HPDE6-E6E7 (cell line): ENCODE measurements at regions not wholly inside any gene's neighbourhood (a gene's known extent, or its start where the extent isn't known, plus 50 kb on each side); places are given as distances from the start of the nearest gene placed in this dataset.
"Not testable (repeated sequence)": the region's sequence is repeated elsewhere in the genome, so short reads cannot be mapped to it uniquely, and the experiment has no call there.

Experiments
- DNase-seq: peaks from one replicate; pipeline ENCODE4 v3.0.0; 2011; ENCODE audit warnings: missing footprints; ENCODE audit errors: extremely low spot score

GRCh38 chr21:30104241-30104640 is 62.4 kb downstream of the CLDN17 start:
- no peak for DNase-seq

DNA sequence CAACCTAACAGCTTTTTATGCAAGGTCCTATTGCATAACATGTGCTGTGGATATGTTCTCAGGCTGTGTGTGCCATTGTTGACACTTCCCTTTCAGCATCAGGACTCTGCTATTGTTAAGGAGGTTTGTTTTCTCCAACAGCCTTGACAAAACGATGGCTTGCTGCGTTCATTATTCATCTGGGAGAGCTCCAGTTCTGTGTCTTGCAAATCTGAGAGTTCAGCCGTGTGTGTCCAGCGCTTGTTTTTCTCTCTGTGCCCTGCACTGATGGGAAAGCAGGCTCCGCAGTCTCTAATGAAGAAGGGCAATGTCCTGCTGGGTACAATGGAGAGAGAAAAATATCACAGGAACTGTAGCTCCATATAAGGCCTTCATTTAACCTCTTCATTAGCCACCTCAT is 63.7 kb downstream of the CLDN17 start:
- DNase-seq = no peak

GRCh38 chr21:30101967-30102366 is 64.6 kb downstream of the CLDN17 start:
- no peak for DNase-seq

DNA sequence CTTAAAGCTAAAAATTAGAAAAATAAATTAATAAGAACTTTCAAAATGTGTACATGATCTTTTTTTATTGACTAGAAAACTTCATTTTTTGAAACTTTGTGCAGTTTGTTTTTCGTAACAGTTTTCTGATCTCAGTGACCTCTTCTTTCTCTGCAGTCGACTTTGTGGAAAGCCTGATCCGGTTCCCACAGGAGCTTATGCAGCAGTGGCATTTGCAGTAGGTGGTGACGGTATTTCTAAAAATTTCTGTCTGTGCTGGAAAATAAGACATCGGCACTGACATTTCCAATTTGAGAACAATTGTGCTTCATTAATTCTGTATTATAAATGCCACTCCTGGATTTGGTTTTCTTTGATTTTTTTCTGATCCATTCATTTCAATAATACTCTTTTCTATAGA is 68.8 kb downstream of the CLDN17 start:
- no peak for DNase-seq

- no peak for DNase-seq
These were observed 83.2 kb downstream of the CLDN17 start for GRCh38 chr21:30083225-30083945.

DNA sequence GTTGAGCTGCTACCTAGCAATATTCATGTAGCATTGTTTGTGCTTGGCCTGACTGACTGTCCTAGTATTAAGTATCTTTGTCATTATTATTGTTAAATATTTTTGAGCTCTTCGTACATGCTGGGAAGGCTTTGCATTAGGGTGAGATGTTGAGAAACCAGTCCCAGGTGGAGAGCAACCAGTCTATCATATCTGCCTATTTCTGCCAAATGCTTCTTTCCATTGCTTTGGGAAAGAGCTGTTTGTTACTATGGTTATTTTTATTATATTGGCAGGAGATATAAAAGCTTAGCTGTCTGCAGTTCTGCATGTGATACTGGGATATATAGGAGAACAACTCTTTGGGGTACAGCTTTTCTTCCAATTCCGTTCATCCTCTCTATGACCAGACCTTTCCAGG is 85.1 kb downstream of the CLDN17 start:
- no peak for DNase-seq

GRCh38 chr21:30072496-30072895 is 94.1 kb downstream of the CLDN17 start:
- DNase-seq = peak; percentile 60

- no peak for DNase-seq
These were observed 107.7 kb downstream of the CLDN17 start for GRCh38 chr21:30058928-30059327.

- DNase-seq = no peak
These were observed 109.5 kb downstream of the CLDN17 start for GRCh38 chr21:30057108-30057507.

- no peak for DNase-seq
These were observed 108.8 kb upstream of the GRIK1 start for GRCh38 chr21:30048570-30048969.

GRCh38 chr21:30044447-30045064 is 104.8 kb upstream of the GRIK1 start:
- DNase-seq = no peak

GRCh38 chr21:30042443-30042842 is 102.6 kb upstream of the GRIK1 start:
- no peak for DNase-seq

- no peak for DNase-seq
These were observed 93.6 kb upstream of the GRIK1 start for GRCh38 chr21:30033441-30033840.

DNA sequence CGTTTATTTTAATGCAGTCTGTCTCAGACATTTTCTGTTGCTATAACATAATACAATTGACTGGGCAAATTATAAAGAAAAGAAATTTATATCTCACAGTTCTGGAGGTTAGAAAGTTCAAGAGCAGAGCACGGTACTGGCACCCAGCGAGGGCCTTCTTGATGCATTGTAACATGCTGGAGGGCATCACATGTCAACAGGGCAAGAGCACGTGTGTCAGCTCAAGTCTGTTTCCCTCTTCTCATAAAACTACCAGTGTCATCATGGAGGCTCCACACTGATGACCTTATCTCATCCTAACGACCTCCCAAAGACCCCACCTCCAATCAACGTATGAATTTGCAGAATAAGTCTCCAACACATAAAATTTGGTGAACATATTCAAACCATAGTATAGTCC is 90.6 kb upstream of the GRIK1 start:
- DNase-seq = no peak

DNA sequence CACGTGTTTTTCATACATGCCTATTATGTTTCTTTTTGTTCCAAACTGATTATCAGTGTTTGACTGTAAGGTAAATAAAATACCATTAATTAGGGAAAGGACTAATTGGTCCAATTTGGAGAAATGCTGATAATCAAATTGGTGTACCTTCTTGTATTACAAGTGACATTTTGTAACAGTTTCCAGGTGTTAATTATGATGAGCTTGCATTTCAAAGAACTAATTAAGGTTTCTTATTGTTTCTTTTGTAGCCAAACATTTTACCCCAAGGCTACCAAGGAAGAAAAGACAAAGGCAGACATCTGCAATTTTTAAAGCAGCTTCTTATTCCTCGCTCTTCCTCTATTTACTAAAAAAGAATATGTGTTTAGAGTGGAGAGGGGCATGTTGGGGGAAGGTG is 88.7 kb upstream of the GRIK1 start:
- no peak for DNase-seq

DNA sequence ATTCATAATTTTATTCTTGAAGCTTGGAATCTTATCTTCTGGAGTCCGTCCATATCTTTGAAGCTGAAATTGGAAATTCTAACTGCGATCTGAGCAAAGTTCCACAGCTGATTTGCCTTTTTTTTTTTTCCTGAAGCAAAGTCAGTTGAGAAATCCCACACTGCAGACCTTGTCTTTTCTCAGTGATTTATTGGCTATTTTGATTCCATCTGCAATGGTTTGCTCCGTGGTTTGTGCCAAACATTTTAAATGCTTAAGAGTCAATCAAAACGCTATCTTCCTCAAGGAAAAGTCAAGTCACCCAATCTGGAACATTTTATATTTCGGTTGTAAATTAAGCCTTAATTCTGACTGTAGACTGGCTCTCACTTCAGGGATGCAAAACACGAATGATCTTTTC is 88.2 kb upstream of the GRIK1 start:
- no peak for DNase-seq

GRCh38 chr21:30023056-30023455 is 83.3 kb upstream of the GRIK1 start:
- not testable (repeated sequence) for DNase-seq

- no peak for DNase-seq
These were observed 75.1 kb upstream of the GRIK1 start for GRCh38 chr21:30014886-30015285.

GRCh38 chr21:29991624-29992023 is 51.8 kb upstream of the GRIK1 start:
- DNase-seq = no peak

GRCh38 chr21:29989634-29990234 is 49.9 kb upstream of the GRIK1 start:
- no peak for DNase-seq
